ENCODE measurements at regions not wholly inside any gene's neighbourhood (a gene's known extent, or its start where the extent isn't known, plus 50 kb on each side); places are given as distances from the start of the nearest gene placed in this dataset.

- H3K36me3 ChIP-seq: no peaks in the 10 kb centered on the region
- H3K27ac ChIP-seq: no peak overlapping the region
- DNase-seq (ENCODE audit: low spot score) (no peak), ATAC-seq (ENCODE audit: insufficient number of reproducible peaks, low FRiP score, low read depth) (no peak)
- no peaks in the 10 kb centered on the region for H3K9me3 ChIP-seq
- no peak for TF ChIP-seq CTCF (IDR thresholded peaks at IDR 0.05)
- no peak overlapping the region for H3K4me3 ChIP-seq
- H3K4me1 ChIP-seq (ENCODE audit: control insufficient read depth in 1 of 2, low read depth in 2 of 2): no peaks in the 10 kb centered on the region
- no peaks in the 10 kb centered on the region for H3K27me3 ChIP-seq (replicated peaks; ENCODE audit: insufficient read depth)
Measured at GRCh38 chr22:48659404-48659996, 1168.2 kb downstream of the BRD1 start.

- Histone ChIP-seq H3K27ac (no peak overlapping the region), H3K4me1 (ENCODE audit: control insufficient read depth in 1 of 2, low read depth in 2 of 2) (no peaks in the 10 kb centered on the region), H3K27me3 (replicated peaks; ENCODE audit: insufficient read depth) (no peaks in the 10 kb centered on the region)
Measured at GRCh38 chr22:48658871-48659270, 1168.8 kb downstream of the BRD1 start.

GRCh38 chr22:48658246-48658645, 1169.4 kb downstream of the BRD1 start:
- no peaks in the 10 kb centered on the region for H3K4me1 ChIP-seq (ENCODE audit: control insufficient read depth in 1 of 2, low read depth in 2 of 2)
- TF ChIP-seq CTCF (IDR thresholded peaks at IDR 0.05): no peak
- H3K9me3 ChIP-seq: no peaks in the 10 kb centered on the region
- H3K27ac ChIP-seq: no peak overlapping the region
- no peak for DNase-seq (ENCODE audit: low spot score)
- H3K36me3 ChIP-seq: no peaks in the 10 kb centered on the region
- no peak for ATAC-seq (ENCODE audit: insufficient number of reproducible peaks, low FRiP score, low read depth)
- H3K27me3 ChIP-seq (replicated peaks; ENCODE audit: insufficient read depth): no peaks in the 10 kb centered on the region
- H3K4me3 ChIP-seq: no peak overlapping the region

More at GRCh38 chr22:48658871-48659270, 1168.8 kb downstream of the BRD1 start:
- Histone ChIP-seq H3K9me3 (no peaks in the 10 kb centered on the region), H3K36me3 (no peaks in the 10 kb centered on the region), H3K4me3 (no peak overlapping the region)
- TF ChIP-seq CTCF (IDR thresholded peaks at IDR 0.05): no peak
- ATAC-seq (ENCODE audit: insufficient number of reproducible peaks, low FRiP score, low read depth) (no peak), DNase-seq (ENCODE audit: low spot score) (no peak)

- Histone ChIP-seq H3K27me3 (replicated peaks; ENCODE audit: insufficient read depth) (no peaks in the 10 kb centered on the region), H3K27ac (no peak overlapping the region), H3K4me1 (ENCODE audit: control insufficient read depth in 1 of 2, low read depth in 2 of 2) (no peaks in the 10 kb centered on the region), H3K4me3 (no peak overlapping the region), H3K9me3 (no peaks in the 10 kb centered on the region), H3K36me3 (no peaks in the 10 kb centered on the region)
- no peak for TF ChIP-seq CTCF (IDR thresholded peaks at IDR 0.05)
- ATAC-seq (ENCODE audit: insufficient number of reproducible peaks, low FRiP score, low read depth) (peak; percentile 37), DNase-seq (ENCODE audit: low spot score) (no peak)
Measured at GRCh38 chr22:48654492-48654891, 1173.2 kb downstream of the BRD1 start.

- Histone ChIP-seq H3K27me3 (replicated peaks; ENCODE audit: insufficient read depth) (no peaks in the 10 kb centered on the region), H3K36me3 (no peaks in the 10 kb centered on the region), H3K4me1 (ENCODE audit: control insufficient read depth in 1 of 2, low read depth in 2 of 2) (no peaks in the 10 kb centered on the region), H3K9me3 (no peaks in the 10 kb centered on the region), H3K27ac (no peak overlapping the region), H3K4me3 (no peak overlapping the region)
- DNase-seq (ENCODE audit: low spot score) (no peak), ATAC-seq (ENCODE audit: insufficient number of reproducible peaks, low FRiP score, low read depth) (no peak)
- no peak for TF ChIP-seq CTCF (IDR thresholded peaks at IDR 0.05)
Measured at GRCh38 chr22:48653929-48654328, 1173.7 kb downstream of the BRD1 start.
